ENCODE measurements at regions not wholly inside any gene's neighbourhood (a gene's known extent, or its start where the extent isn't known, plus 50 kb on each side); places are given as distances from the start of the nearest gene placed in this dataset.

DNA sequence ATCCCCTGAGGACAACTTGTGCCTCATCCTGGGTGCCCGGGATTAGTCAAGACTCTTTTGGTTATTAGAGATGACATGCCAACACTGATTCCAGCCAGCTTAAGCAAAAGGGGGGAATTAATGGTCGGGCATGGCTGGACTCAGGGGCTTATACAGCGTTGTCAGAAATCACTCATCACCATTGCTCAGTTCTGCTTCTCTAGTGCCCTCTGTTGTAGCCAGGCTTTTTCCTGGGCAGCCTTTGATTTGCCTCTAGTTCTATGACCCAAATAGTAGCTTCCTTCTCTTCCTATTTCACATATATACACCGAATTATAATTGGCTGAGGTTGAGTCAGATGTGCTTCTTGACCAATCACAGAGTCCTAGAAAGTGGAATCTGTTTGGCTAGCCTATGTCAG, 192.0 kb upstream of the HABP2 start:
- TF ChIP-seq TAF1 (IDR thresholded peaks at IDR 0.05; ENCODE audit: low read depth), result no peak
- Histone ChIP-seq H3K9me2 (ENCODE audit: insufficient read depth, low read length) (no peaks in the 10 kb centered on the region), H3K9ac (ENCODE audit: low read length) (no peak overlapping the region), H3K27me3 (ENCODE audit: insufficient read depth, low read depth, low read length) (no peaks in the 10 kb centered on the region), H3K27ac (ENCODE audit: low read length) (no peak overlapping the region), H3K36me3 (ENCODE audit: insufficient read depth, low read length) (no peaks in the 10 kb centered on the region), H3K4me2 (ENCODE audit: low read length) (no peak overlapping the region), H3K79me2 (replicated peaks; ENCODE audit: insufficient read depth, low read length) (no peaks in the 10 kb centered on the region), H2AFZ (ENCODE audit: low read depth, low read length) (no peak overlapping the region), H3F3A (ENCODE audit: insufficient read depth, low read length, poor library complexity, severe bottlenecking) (no peaks in the 10 kb centered on the region), H4K20me1 (ENCODE audit: insufficient read depth) (no peaks in the 10 kb centered on the region), H3K9me3 (ENCODE audit: low read length) (no peaks in the 10 kb centered on the region), H3K4me3 (ENCODE audit: low read length) (no peak overlapping the region)

DNA sequence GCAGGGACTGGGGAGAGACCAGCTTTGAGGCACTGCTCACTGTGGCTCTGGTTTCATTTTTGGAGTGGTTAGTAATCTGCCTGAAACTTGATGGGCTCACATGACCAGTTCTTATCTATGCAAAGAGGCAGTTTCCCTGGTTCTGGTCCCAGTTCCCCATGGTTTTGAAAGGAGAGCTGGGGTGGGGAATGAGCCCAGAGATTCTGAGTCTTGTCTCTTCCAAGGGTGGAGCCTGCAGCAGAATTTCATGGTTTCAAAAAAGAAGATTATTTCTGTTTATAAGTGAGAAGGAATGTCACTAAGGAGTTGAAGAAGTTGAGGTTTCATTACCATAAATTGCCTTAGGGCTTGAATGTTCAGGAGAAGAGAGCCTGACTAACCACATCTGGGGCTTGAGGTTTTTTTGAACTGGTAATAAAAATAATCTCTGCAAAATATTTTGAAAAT, 190.2 kb upstream of the HABP2 start:
- Histone ChIP-seq H3F3A (ENCODE audit: insufficient read depth, low read length, poor library complexity, severe bottlenecking) (no peaks in the 10 kb centered on the region), H3K9me3 (ENCODE audit: low read length) (no peaks in the 10 kb centered on the region), H3K36me3 (ENCODE audit: insufficient read depth, low read length) (no peaks in the 10 kb centered on the region), H3K4me2 (ENCODE audit: low read length) (no peak overlapping the region), H2AFZ (ENCODE audit: low read depth, low read length) (no peak overlapping the region), H3K27ac (ENCODE audit: low read length) (no peak overlapping the region), H3K79me2 (replicated peaks; ENCODE audit: insufficient read depth, low read length) (no peaks in the 10 kb centered on the region), H3K27me3 (ENCODE audit: insufficient read depth, low read depth, low read length) (no peaks in the 10 kb centered on the region), H4K20me1 (ENCODE audit: insufficient read depth) (no peaks in the 10 kb centered on the region), H3K9ac (ENCODE audit: low read length) (no peak overlapping the region), H3K4me3 (ENCODE audit: low read length) (no peak overlapping the region), H3K9me2 (ENCODE audit: insufficient read depth, low read length) (no peaks in the 10 kb centered on the region)
- TF ChIP-seq RAD21 (conservative IDR thresholded peaks at IDR 0.05), result no peak
- no peak for TF ChIP-seq MXI1 (conservative IDR thresholded peaks at IDR 0.05; ENCODE audit: poor library complexity, severe bottlenecking)
- TF ChIP-seq, protein P1, sequence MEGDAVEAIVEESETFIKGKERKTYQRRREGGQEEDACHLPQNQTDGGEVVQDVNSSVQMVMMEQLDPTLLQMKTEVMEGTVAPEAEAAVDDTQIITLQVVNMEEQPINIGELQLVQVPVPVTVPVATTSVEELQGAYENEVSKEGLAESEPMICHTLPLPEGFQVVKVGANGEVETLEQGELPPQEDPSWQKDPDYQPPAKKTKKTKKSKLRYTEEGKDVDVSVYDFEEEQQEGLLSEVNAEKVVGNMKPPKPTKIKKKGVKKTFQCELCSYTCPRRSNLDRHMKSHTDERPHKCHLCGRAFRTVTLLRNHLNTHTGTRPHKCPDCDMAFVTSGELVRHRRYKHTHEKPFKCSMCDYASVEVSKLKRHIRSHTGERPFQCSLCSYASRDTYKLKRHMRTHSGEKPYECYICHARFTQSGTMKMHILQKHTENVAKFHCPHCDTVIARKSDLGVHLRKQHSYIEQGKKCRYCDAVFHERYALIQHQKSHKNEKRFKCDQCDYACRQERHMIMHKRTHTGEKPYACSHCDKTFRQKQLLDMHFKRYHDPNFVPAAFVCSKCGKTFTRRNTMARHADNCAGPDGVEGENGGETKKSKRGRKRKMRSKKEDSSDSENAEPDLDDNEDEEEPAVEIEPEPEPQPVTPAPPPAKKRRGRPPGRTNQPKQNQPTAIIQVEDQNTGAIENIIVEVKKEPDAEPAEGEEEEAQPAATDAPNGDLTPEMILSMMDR (IDR thresholded peaks at IDR 0.05; ENCODE audit: poor library complexity, severe bottlenecking), result no peak
- TF ChIP-seq EP300 (conservative IDR thresholded peaks at IDR 0.05; ENCODE audit: poor library complexity, severe bottlenecking), result no peak
- TF ChIP-seq EZH2 (IDR thresholded peaks at IDR 0.05; ENCODE audit: borderline replicate concordance, insufficient read depth, low read length, poor library complexity, severe bottlenecking), result no peak
- no peak for TF ChIP-seq TAF1 (IDR thresholded peaks at IDR 0.05; ENCODE audit: low read depth)
- TF ChIP-seq, protein P2, sequence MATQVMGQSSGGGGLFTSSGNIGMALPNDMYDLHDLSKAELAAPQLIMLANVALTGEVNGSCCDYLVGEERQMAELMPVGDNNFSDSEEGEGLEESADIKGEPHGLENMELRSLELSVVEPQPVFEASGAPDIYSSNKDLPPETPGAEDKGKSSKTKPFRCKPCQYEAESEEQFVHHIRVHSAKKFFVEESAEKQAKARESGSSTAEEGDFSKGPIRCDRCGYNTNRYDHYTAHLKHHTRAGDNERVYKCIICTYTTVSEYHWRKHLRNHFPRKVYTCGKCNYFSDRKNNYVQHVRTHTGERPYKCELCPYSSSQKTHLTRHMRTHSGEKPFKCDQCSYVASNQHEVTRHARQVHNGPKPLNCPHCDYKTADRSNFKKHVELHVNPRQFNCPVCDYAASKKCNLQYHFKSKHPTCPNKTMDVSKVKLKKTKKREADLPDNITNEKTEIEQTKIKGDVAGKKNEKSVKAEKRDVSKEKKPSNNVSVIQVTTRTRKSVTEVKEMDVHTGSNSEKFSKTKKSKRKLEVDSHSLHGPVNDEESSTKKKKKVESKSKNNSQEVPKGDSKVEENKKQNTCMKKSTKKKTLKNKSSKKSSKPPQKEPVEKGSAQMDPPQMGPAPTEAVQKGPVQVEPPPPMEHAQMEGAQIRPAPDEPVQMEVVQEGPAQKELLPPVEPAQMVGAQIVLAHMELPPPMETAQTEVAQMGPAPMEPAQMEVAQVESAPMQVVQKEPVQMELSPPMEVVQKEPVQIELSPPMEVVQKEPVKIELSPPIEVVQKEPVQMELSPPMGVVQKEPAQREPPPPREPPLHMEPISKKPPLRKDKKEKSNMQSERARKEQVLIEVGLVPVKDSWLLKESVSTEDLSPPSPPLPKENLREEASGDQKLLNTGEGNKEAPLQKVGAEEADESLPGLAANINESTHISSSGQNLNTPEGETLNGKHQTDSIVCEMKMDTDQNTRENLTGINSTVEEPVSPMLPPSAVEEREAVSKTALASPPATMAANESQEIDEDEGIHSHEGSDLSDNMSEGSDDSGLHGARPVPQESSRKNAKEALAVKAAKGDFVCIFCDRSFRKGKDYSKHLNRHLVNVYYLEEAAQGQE (IDR thresholded peaks at IDR 0.05; ENCODE audit: borderline replicate concordance), result no peak
- no peak for TF ChIP-seq SMC3 (conservative IDR thresholded peaks at IDR 0.05; ENCODE audit: poor library complexity)

DNA sequence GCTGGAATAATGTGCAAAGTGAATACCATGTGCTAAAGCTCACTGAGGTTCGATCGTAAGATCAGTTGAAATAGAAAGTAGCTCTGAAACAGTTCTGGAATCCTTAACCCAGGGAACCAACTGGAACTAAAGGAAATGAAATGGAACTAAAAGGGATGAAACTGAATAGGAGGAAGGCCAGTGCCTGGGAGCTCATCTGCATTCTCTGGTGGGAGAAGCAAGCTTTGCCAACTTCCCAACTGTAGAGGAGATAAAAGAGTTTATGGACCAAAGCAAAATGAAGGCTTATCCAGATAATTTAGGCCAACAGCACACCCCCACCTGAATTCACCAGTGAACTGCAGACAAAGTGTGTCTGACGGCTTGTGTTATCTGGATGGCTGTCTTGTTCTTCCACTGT, 188.6 kb upstream of the HABP2 start:
- no peaks in the 10 kb centered on the region for H4K20me1 ChIP-seq (ENCODE audit: insufficient read depth)
- no peaks in the 10 kb centered on the region for H3K9me3 ChIP-seq (ENCODE audit: low read length)
- H3K79me2 ChIP-seq (replicated peaks; ENCODE audit: insufficient read depth, low read length), result no peaks in the 10 kb centered on the region
- no peak overlapping the region for H3K9ac ChIP-seq (ENCODE audit: low read length)
- no peak overlapping the region for H3K4me3 ChIP-seq (ENCODE audit: low read length)
- no peaks in the 10 kb centered on the region for H3K27me3 ChIP-seq (ENCODE audit: insufficient read depth, low read depth, low read length)
- H2AFZ ChIP-seq (ENCODE audit: low read depth, low read length), result no peak overlapping the region
- H3K9me2 ChIP-seq (ENCODE audit: insufficient read depth, low read length), result no peaks in the 10 kb centered on the region
- no peaks in the 10 kb centered on the region for H3K36me3 ChIP-seq (ENCODE audit: insufficient read depth, low read length)
- H3K4me2 ChIP-seq (ENCODE audit: low read length), result no peak overlapping the region
- no peaks in the 10 kb centered on the region for H3F3A ChIP-seq (ENCODE audit: insufficient read depth, low read length, poor library complexity, severe bottlenecking)
- H3K27ac ChIP-seq (ENCODE audit: low read length), result no peak overlapping the region
- TF ChIP-seq, protein P2 (IDR thresholded peaks at IDR 0.05; ENCODE audit: borderline replicate concordance), result no peak
- TF ChIP-seq SMC3 (conservative IDR thresholded peaks at IDR 0.05; ENCODE audit: poor library complexity), result no peak
- TF ChIP-seq EP300 (conservative IDR thresholded peaks at IDR 0.05; ENCODE audit: poor library complexity, severe bottlenecking), result no peak
- no peak for TF ChIP-seq EZH2 (IDR thresholded peaks at IDR 0.05; ENCODE audit: borderline replicate concordance, insufficient read depth, low read length, poor library complexity, severe bottlenecking)
- TF ChIP-seq RAD21 (conservative IDR thresholded peaks at IDR 0.05), result no peak
- no peak for TF ChIP-seq TAF1 (IDR thresholded peaks at IDR 0.05; ENCODE audit: low read depth)
- TF ChIP-seq, protein P1 (IDR thresholded peaks at IDR 0.05; ENCODE audit: poor library complexity, severe bottlenecking), result no peak
- no peak for TF ChIP-seq MXI1 (conservative IDR thresholded peaks at IDR 0.05; ENCODE audit: poor library complexity, severe bottlenecking)
- no peak for TF ChIP-seq POLR2AphosphoS5 (IDR thresholded peaks at IDR 0.05)
